ENCODE measurements at regions not wholly inside any gene's neighbourhood (a gene's known extent, or its start where the extent isn't known, plus 50 kb on each side); places are given as distances from the start of the nearest gene placed in this dataset.
A peak's percentile ranks its signal among the peaks of the same experiment; 100 is the strongest.
"Not testable (repeated sequence)": the region's sequence is repeated elsewhere in the genome, so short reads cannot be mapped to it uniquely, and the experiment has no call there.

- no peaks in the 10 kb centered on the region for H3K27me3 ChIP-seq (ENCODE audit: insufficient read depth, low read length)
- peak overlapping the region; percentile 82 for H2AFZ ChIP-seq (ENCODE audit: low read length, unreplicated experiment)
- H3K79me2 ChIP-seq (ENCODE audit: control insufficient read depth, insufficient read depth, low read length, unreplicated experiment): no peaks in the 10 kb centered on the region
- peak overlapping the region; percentile 57 for H3K27ac ChIP-seq (ENCODE audit: low read depth, low read length)
- peak overlapping the region; percentile 45; the same call in 1 of the 2 replicates for H3K4me3 ChIP-seq (ENCODE audit: low read depth, low read length)
- H3K36me3 ChIP-seq (ENCODE audit: insufficient read depth, low read length): no peaks in the 10 kb centered on the region
- peaks cover 16% of the 10 kb centered on the region for H3K4me1 ChIP-seq (ENCODE audit: control insufficient read depth, insufficient read depth, low read length, unreplicated experiment)
These were observed 467.3 kb downstream of the SETD4 start for GRCh38 chr21:35593000-35593502.

- H3K27ac ChIP-seq (ENCODE audit: low read depth, low read length); H3K4me3 ChIP-seq (ENCODE audit: low read depth, low read length); H3K27me3 ChIP-seq (ENCODE audit: insufficient read depth, low read length); H2AFZ ChIP-seq (ENCODE audit: low read length, unreplicated experiment); H3K79me2 ChIP-seq (ENCODE audit: control insufficient read depth, insufficient read depth, low read length, unreplicated experiment); H3K36me3 ChIP-seq (ENCODE audit: insufficient read depth, low read length): not testable (repeated sequence)
- peaks cover 16% of the 10 kb centered on the region for H3K4me1 ChIP-seq (ENCODE audit: control insufficient read depth, insufficient read depth, low read length, unreplicated experiment)
These were observed 470.0 kb downstream of the SETD4 start for GRCh38 chr21:35590284-35590683.

GRCh38 chr21:35587841-35588380, 472.4 kb downstream of the SETD4 start:
- H3K27me3 ChIP-seq (ENCODE audit: insufficient read depth, low read length): no peaks in the 10 kb centered on the region
- no peak overlapping the region for H2AFZ ChIP-seq (ENCODE audit: low read length, unreplicated experiment)
- H3K36me3 ChIP-seq (ENCODE audit: insufficient read depth, low read length): no peaks in the 10 kb centered on the region
- H3K27ac ChIP-seq (ENCODE audit: low read depth, low read length): no peak overlapping the region
- H3K4me3 ChIP-seq (ENCODE audit: low read depth, low read length): no peak overlapping the region
- peaks cover 10% of the 10 kb centered on the region for H3K4me1 ChIP-seq (ENCODE audit: control insufficient read depth, insufficient read depth, low read length, unreplicated experiment)
- H3K79me2 ChIP-seq (ENCODE audit: control insufficient read depth, insufficient read depth, low read length, unreplicated experiment): no peaks in the 10 kb centered on the region

GRCh38 chr21:35586305-35586704, 474.0 kb downstream of the SETD4 start:
- Histone ChIP-seq H2AFZ (ENCODE audit: low read length, unreplicated experiment) (no peak overlapping the region), H3K4me1 (ENCODE audit: control insufficient read depth, insufficient read depth, low read length, unreplicated experiment) (peaks cover 17% of the 10 kb centered on the region), H3K27me3 (ENCODE audit: insufficient read depth, low read length) (no peaks in the 10 kb centered on the region), H3K79me2 (ENCODE audit: control insufficient read depth, insufficient read depth, low read length, unreplicated experiment) (no peaks in the 10 kb centered on the region), H3K4me3 (ENCODE audit: low read depth, low read length) (no peak overlapping the region), H3K27ac (ENCODE audit: low read depth, low read length) (no peak overlapping the region), H3K36me3 (ENCODE audit: insufficient read depth, low read length) (no peaks in the 10 kb centered on the region)

GRCh38 chr21:35585878-35586277, 474.4 kb downstream of the SETD4 start:
- Histone ChIP-seq H3K36me3 (ENCODE audit: insufficient read depth, low read length) (no peaks in the 10 kb centered on the region), H3K79me2 (ENCODE audit: control insufficient read depth, insufficient read depth, low read length, unreplicated experiment) (no peaks in the 10 kb centered on the region), H3K27me3 (ENCODE audit: insufficient read depth, low read length) (no peaks in the 10 kb centered on the region), H3K4me3 (ENCODE audit: low read depth, low read length) (no peak overlapping the region), H3K27ac (ENCODE audit: low read depth, low read length) (no peak overlapping the region), H2AFZ (ENCODE audit: low read length, unreplicated experiment) (no peak overlapping the region), H3K4me1 (ENCODE audit: control insufficient read depth, insufficient read depth, low read length, unreplicated experiment) (peaks cover 17% of the 10 kb centered on the region)

GRCh38 chr21:35585155-35585554, 475.2 kb downstream of the SETD4 start:
- no peak overlapping the region for H3K4me3 ChIP-seq (ENCODE audit: low read depth, low read length)
- H3K4me1 ChIP-seq (ENCODE audit: control insufficient read depth, insufficient read depth, low read length, unreplicated experiment): peaks cover 18% of the 10 kb centered on the region
- no peaks in the 10 kb centered on the region for H3K36me3 ChIP-seq (ENCODE audit: insufficient read depth, low read length)
- no peak overlapping the region for H3K27ac ChIP-seq (ENCODE audit: low read depth, low read length)
- no peaks in the 10 kb centered on the region for H3K79me2 ChIP-seq (ENCODE audit: control insufficient read depth, insufficient read depth, low read length, unreplicated experiment)
- H2AFZ ChIP-seq (ENCODE audit: low read length, unreplicated experiment): no peak overlapping the region
- no peaks in the 10 kb centered on the region for H3K27me3 ChIP-seq (ENCODE audit: insufficient read depth, low read length)

GRCh38 chr21:35583566-35584216, 476.6 kb downstream of the SETD4 start:
- Histone ChIP-seq H3K4me1 (ENCODE audit: control insufficient read depth, insufficient read depth, low read length, unreplicated experiment) (peaks cover 33% of the 10 kb centered on the region), H3K27me3 (ENCODE audit: insufficient read depth, low read length) (no peaks in the 10 kb centered on the region), H2AFZ (ENCODE audit: low read length, unreplicated experiment) (no peak overlapping the region), H3K4me3 (ENCODE audit: low read depth, low read length) (no peak overlapping the region), H3K27ac (ENCODE audit: low read depth, low read length) (no peak overlapping the region), H3K36me3 (ENCODE audit: insufficient read depth, low read length) (no peaks in the 10 kb centered on the region), H3K79me2 (ENCODE audit: control insufficient read depth, insufficient read depth, low read length, unreplicated experiment) (no peaks in the 10 kb centered on the region)

- Histone ChIP-seq H3K4me1 (ENCODE audit: control insufficient read depth, insufficient read depth, low read length, unreplicated experiment) (peaks cover 41% of the 10 kb centered on the region), H3K36me3 (ENCODE audit: insufficient read depth, low read length) (no peaks in the 10 kb centered on the region), H2AFZ (ENCODE audit: low read length, unreplicated experiment) (no peak overlapping the region), H3K27me3 (ENCODE audit: insufficient read depth, low read length) (no peaks in the 10 kb centered on the region), H3K79me2 (ENCODE audit: control insufficient read depth, insufficient read depth, low read length, unreplicated experiment) (no peaks in the 10 kb centered on the region), H3K27ac (ENCODE audit: low read depth, low read length) (no peak overlapping the region), H3K4me3 (ENCODE audit: low read depth, low read length) (no peak overlapping the region)
These were observed 477.6 kb downstream of the SETD4 start for GRCh38 chr21:35582731-35583130.

GRCh38 chr21:35581640-35582039, 478.7 kb downstream of the SETD4 start:
- Histone ChIP-seq H3K4me3 (ENCODE audit: low read depth, low read length) (no peak overlapping the region), H3K36me3 (ENCODE audit: insufficient read depth, low read length) (no peaks in the 10 kb centered on the region), H3K79me2 (ENCODE audit: control insufficient read depth, insufficient read depth, low read length, unreplicated experiment) (no peaks in the 10 kb centered on the region), H3K4me1 (ENCODE audit: control insufficient read depth, insufficient read depth, low read length, unreplicated experiment) (peaks cover 52% of the 10 kb centered on the region), H2AFZ (ENCODE audit: low read length, unreplicated experiment) (no peak overlapping the region), H3K27ac (ENCODE audit: low read depth, low read length) (no peak overlapping the region), H3K27me3 (ENCODE audit: insufficient read depth, low read length) (no peaks in the 10 kb centered on the region)

- Histone ChIP-seq H3K79me2 (ENCODE audit: control insufficient read depth, insufficient read depth, low read length, unreplicated experiment) (no peaks in the 10 kb centered on the region), H3K27me3 (ENCODE audit: insufficient read depth, low read length) (no peaks in the 10 kb centered on the region), H3K27ac (ENCODE audit: low read depth, low read length) (peak overlapping the region; percentile 97), H3K36me3 (ENCODE audit: insufficient read depth, low read length) (no peaks in the 10 kb centered on the region), H3K4me1 (ENCODE audit: control insufficient read depth, insufficient read depth, low read length, unreplicated experiment) (peaks cover 67% of the 10 kb centered on the region), H2AFZ (ENCODE audit: low read length, unreplicated experiment) (peak overlapping the region; percentile 33), H3K4me3 (ENCODE audit: low read depth, low read length) (peak overlapping the region; percentile 16; the same call in 1 of the 2 replicates)
These were observed 480.6 kb downstream of the SETD4 start for GRCh38 chr21:35579520-35580293.

Data from ACC112 (cell line).